ENCODE measurements at regions not wholly inside any gene's neighbourhood (a gene's known extent, or its start where the extent isn't known, plus 50 kb on each side); places are given as distances from the start of the nearest gene placed in this dataset.
"Not testable (repeated sequence)": the region's sequence is repeated elsewhere in the genome, so short reads cannot be mapped to it uniquely, and the experiment has no call there.

- no peak for DNase-seq
Measured at GRCh38 chr10:53521046-53521445, 748.5 kb upstream of the MBL2 start.

GRCh38 chr10:53508197-53508596 lies 735.6 kb upstream of the MBL2 start:
- no peak for DNase-seq

GRCh38 chr10:53504492-53504891 lies 731.9 kb upstream of the MBL2 start:
- DNase-seq, result not testable (repeated sequence)

GRCh38 chr10:53491774-53492173 lies 719.2 kb upstream of the MBL2 start:
- DNase-seq, result no peak

GRCh38 chr10:53490553-53490952 lies 718.0 kb upstream of the MBL2 start:
- no peak for DNase-seq

GRCh38 chr10:53489335-53490182 lies 717.0 kb upstream of the MBL2 start:
- no peak for DNase-seq

- no peak for DNase-seq
Measured at GRCh38 chr10:53487019-53487983, 714.7 kb upstream of the MBL2 start.

- DNase-seq, result not testable (repeated sequence)
Measured at GRCh38 chr10:53485422-53485821, 712.8 kb upstream of the MBL2 start.

- no peak for DNase-seq
Measured at GRCh38 chr10:53479365-53479764, 706.8 kb upstream of the MBL2 start.

- no peak for DNase-seq
Measured at GRCh38 chr10:53477313-53477675, 704.7 kb upstream of the MBL2 start.

GRCh38 chr10:53476650-53477312 lies 704.2 kb upstream of the MBL2 start:
- no peak for DNase-seq

GRCh38 chr10:53469383-53469782 lies 696.8 kb upstream of the MBL2 start:
- no peak for DNase-seq

GRCh38 chr10:53463539-53463938 lies 691.0 kb upstream of the MBL2 start:
- DNase-seq, result no peak

GRCh38 chr10:53458007-53458406 lies 685.4 kb upstream of the MBL2 start:
- DNase-seq, result no peak

- DNase-seq, result no peak
Measured at GRCh38 chr10:53453196-53453595, 680.6 kb upstream of the MBL2 start.

- no peak for DNase-seq
Measured at GRCh38 chr10:53447576-53447975, 675.0 kb upstream of the MBL2 start.

- DNase-seq, result no peak
Measured at GRCh38 chr10:53441843-53442242, 669.3 kb upstream of the MBL2 start.

GRCh38 chr10:53440601-53441000 lies 668.0 kb upstream of the MBL2 start:
- DNase-seq, result no peak

GRCh38 chr10:53439075-53439474 lies 666.5 kb upstream of the MBL2 start:
- DNase-seq, result not testable (repeated sequence)

GRCh38 chr10:53434413-53434812 lies 661.8 kb upstream of the MBL2 start:
- no peak for DNase-seq

- DNase-seq, result no peak
Measured at GRCh38 chr10:53432035-53432434, 659.5 kb upstream of the MBL2 start.

- DNase-seq, result no peak
Measured at GRCh38 chr10:53430974-53431373, 658.4 kb upstream of the MBL2 start.
